CD4-positive, alpha-beta T cell (primary cell): ENCODE measurements at regions not wholly inside any gene's neighbourhood (a gene's known extent, or its start where the extent isn't known, plus 50 kb on each side); places are given as distances from the start of the nearest gene placed in this dataset.
"Not testable (repeated sequence)": the region's sequence is repeated elsewhere in the genome, so short reads cannot be mapped to it uniquely, and the experiment has no call there.

Source experiments
- ATAC-seq: fragments of 200-7000 bp; cut with Tn5 transposase; one replicate; pipeline ENCODE4 v1.10.0; 2022; ENCODE audit warnings: mild to moderate bottlenecking; ENCODE audit not compliant: poor library complexity
- CTCF ChIA-PET: fragments of 350-600 bp; sonication (Branson Sonifier 250); formaldehyde crosslinking; loops from one replicate; lab custom pipeline; 2021; ENCODE audit warnings: antibody characterized with exemption, inconsistent platforms; lab: Charles Lee
- POLR2A ChIA-PET: fragments of 350-600 bp; sonication (Branson Sonifier 250); formaldehyde crosslinking; loops from one replicate; lab custom pipeline; 2021; ENCODE audit warnings: antibody characterized with exemption, inconsistent platforms; lab: Charles Lee
- DNase-seq, 14 experiments: peaks; one replicate each; pipeline ENCODE4 v3.0.0-alpha.2; 2013 to 2020; ENCODE audit warnings: mixed read lengths in 2 of 14
- H3K27ac ChIP-seq, 2 donors: one replicate each; pipeline versions ENCODE4 v1.5.1 to v1.7.0; 2013; ENCODE audit warnings: low read length in 2 of 2, low read depth in 1 of 2, mild to moderate bottlenecking in 1 of 2
- H3K27me3 ChIP-seq, 2 experiments: 1 replicate in 1 of 2; 2 replicates in 1 of 2; pipeline versions ENCODE4 v1.6.1 to v1.7.0; 2013; ENCODE audit warnings: low read length in 2 of 2, control low read depth in 1 of 2, mild to moderate bottlenecking in 1 of 2, moderate library complexity in 1 of 2; ENCODE audit not compliant: insufficient read depth in 2 of 2, control insufficient read depth in 1 of 2
- H3K36me3 ChIP-seq: one replicate; pipeline ENCODE4 v1.6.1; 2013; ENCODE audit warnings: low read length, control low read depth; ENCODE audit not compliant: insufficient read depth
- H3K4me1 ChIP-seq: one replicate; pipeline ENCODE4 v1.6.1; 2013; ENCODE audit warnings: low read length, control low read depth; ENCODE audit not compliant: insufficient read depth
- H3K4me3 ChIP-seq: one replicate; pipeline ENCODE4 v1.5.1; 2013; ENCODE audit warnings: mild to moderate bottlenecking, low read length, moderate library complexity
- H3K9me3 ChIP-seq, 2 experiments: 1 replicate in 1 of 2; 2 replicates in 1 of 2; pipeline versions ENCODE4 v1.6.1 to v1.7.0; 2013; ENCODE audit warnings: low read length in 2 of 2, mild to moderate bottlenecking in 2 of 2, control low read depth in 1 of 2, moderate library complexity in 1 of 2; ENCODE audit not compliant: control insufficient read depth in 1 of 2, insufficient read depth in 1 of 2
- H3K27ac Mint-ChIP-seq: one replicate; pipeline ENCODE4 v1.8.0; 2020; ENCODE audit warnings: mixed read lengths
- H3K27me3 Mint-ChIP-seq: one replicate; pipeline ENCODE4 v1.8.0; 2021; ENCODE audit warnings: mixed read lengths
- H3K36me3 Mint-ChIP-seq: one replicate; pipeline ENCODE4 v1.8.0; 2021; ENCODE audit warnings: low read depth, mixed read lengths
- H3K4me1 Mint-ChIP-seq: one replicate; pipeline ENCODE4 v1.8.0; 2021; ENCODE audit warnings: low read depth, mixed read lengths
- H3K4me3 Mint-ChIP-seq: one replicate; pipeline ENCODE4 v1.8.0; 2020; ENCODE audit warnings: mild to moderate bottlenecking, mixed read lengths
- H3K9me3 Mint-ChIP-seq: one replicate; pipeline ENCODE4 v1.8.0; 2020; ENCODE audit warnings: mixed read lengths
- CTCF ChIP-seq: fragments of 200-600 bp; IDR thresholded peaks from one replicate; pipeline ENCODE4 v1.8.0; 2022; ENCODE audit warnings: antibody characterized with exemption, mild to moderate bottlenecking
- intact Hi-C, 2 experiments: fragments of 100-400 bp; cut with DNase I in 1 of 2; cut with micrococcal nuclease in 1 of 2; formaldehyde crosslinking; loops; one replicate each; pipeline versions ENCODE4 v1.15.1 to v1.9.0; 2023 to 2025; cut with DNase I, micrococcal nuclease

GRCh38 chr16:9159839-9160550 lies 68.6 kb downstream of the HAPSTR1 start:
- TF ChIP-seq CTCF, result no peak
- no peaks in the 10 kb centered on the region for H3K9me3 Mint-ChIP-seq
- Histone ChIP-seq H3K27me3 (peaks cover 21 to 23% of the 10 kb centered on the region in 2 experiments), H3K9me3 (no peaks in the 10 kb centered on the region), H3K4me1 (no peaks in the 10 kb centered on the region), H3K27ac (no peak overlapping the region), H3K4me3 (no peak overlapping the region), H3K36me3 (no peaks in the 10 kb centered on the region)
- H3K4me1 Mint-ChIP-seq, result no peaks in the 10 kb centered on the region
- ATAC-seq (no peak), DNase-seq (peak in 3 of 14 experiments; percentile 14 to 37 (median 25))
- no peak overlapping the region for H3K27ac Mint-ChIP-seq
- no peaks in the 10 kb centered on the region for H3K36me3 Mint-ChIP-seq
- ChIA-PET CTCF (no interaction called here), POLR2A (no interaction called here)
- no peak overlapping the region for H3K4me3 Mint-ChIP-seq
- intact Hi-C loops, result no loop called here
- peaks cover 39% of the 10 kb centered on the region for H3K27me3 Mint-ChIP-seq

- POLR2A ChIA-PET, result no interaction called here
- ATAC-seq (no peak), DNase-seq (no peak)
- H3K9me3 Mint-ChIP-seq, result no peaks in the 10 kb centered on the region
- no peaks in the 10 kb centered on the region for H3K4me1 Mint-ChIP-seq
- Histone ChIP-seq H3K27ac (no peak overlapping the region), H3K4me1 (no peaks in the 10 kb centered on the region), H3K27me3 (peaks cover 18 to 23% of the 10 kb centered on the region in 2 experiments), H3K4me3 (no peak overlapping the region), H3K36me3 (no peaks in the 10 kb centered on the region), H3K9me3 (peaks cover 0 to 3% of the 10 kb centered on the region in 2 experiments)
- H3K4me3 Mint-ChIP-seq, result no peak overlapping the region
- H3K36me3 Mint-ChIP-seq, result no peaks in the 10 kb centered on the region
- intact Hi-C loops, result no loop called here
- H3K27ac Mint-ChIP-seq, result no peak overlapping the region
- no peak for TF ChIP-seq CTCF
- peaks cover 35% of the 10 kb centered on the region for H3K27me3 Mint-ChIP-seq
- CTCF ChIA-PET, result no interaction called here
Observed at GRCh38 chr16:9160551-9160911, 69.1 kb downstream of the HAPSTR1 start.

GRCh38 chr16:9165681-9166080 lies 74.2 kb downstream of the HAPSTR1 start:
- Histone ChIP-seq H3K27me3 (peaks cover 0 to 4% of the 10 kb centered on the region in 2 experiments), H3K36me3 (no peaks in the 10 kb centered on the region), H3K4me3 (no peak overlapping the region), H3K4me1 (no peaks in the 10 kb centered on the region), H3K27ac (no peak overlapping the region), H3K9me3 (peaks cover 0 to 11% of the 10 kb centered on the region in 2 experiments)
- Mint-ChIP-seq H3K27me3 (no peaks in the 10 kb centered on the region), H3K27ac (no peak overlapping the region), H3K36me3 (no peaks in the 10 kb centered on the region), H3K9me3 (no peaks in the 10 kb centered on the region), H3K4me3 (no peak overlapping the region), H3K4me1 (no peaks in the 10 kb centered on the region)
- no peak for TF ChIP-seq CTCF
- DNase-seq (no peak), ATAC-seq (no peak)
- POLR2A ChIA-PET, result no interaction called here
- CTCF ChIA-PET, result no interaction called here
- intact Hi-C loops, result no loop called here

- H3K36me3 ChIP-seq, H3K4me3 ChIP-seq, H3K36me3 Mint-ChIP-seq, H3K27me3 ChIP-seq, H3K27me3 Mint-ChIP-seq, POLR2A ChIA-PET, H3K4me3 Mint-ChIP-seq, DNase-seq, H3K27ac ChIP-seq, CTCF ChIA-PET, H3K4me1 ChIP-seq, H3K27ac Mint-ChIP-seq, H3K4me1 Mint-ChIP-seq, intact Hi-C loops, H3K9me3 Mint-ChIP-seq, ATAC-seq: not testable (repeated sequence)
- peaks cover 0 to 11% of the 10 kb centered on the region in 2 experiments for H3K9me3 ChIP-seq
Observed at GRCh38 chr16:9166326-9166993, 75.0 kb downstream of the HAPSTR1 start.
